Stimulated activated CD4-positive, alpha-beta T cell treated with anti-CD3 and anti-CD28 coated beads, Interleukin-4, amount 100 ng/mL, for 1 hour (primary cell): ENCODE measurements at regions not wholly inside any gene's neighbourhood (a gene's known extent, or its start where the extent isn't known, plus 50 kb on each side); places are given as distances from the start of the nearest gene placed in this dataset.
"Not testable (repeated sequence)": the region's sequence is repeated elsewhere in the genome, so short reads cannot be mapped to it uniquely, and the experiment has no call there.

Experiments used
- DNase-seq: peaks from one replicate; pipeline ENCODE4 v3.0.0-alpha.2; 2020

DNA sequence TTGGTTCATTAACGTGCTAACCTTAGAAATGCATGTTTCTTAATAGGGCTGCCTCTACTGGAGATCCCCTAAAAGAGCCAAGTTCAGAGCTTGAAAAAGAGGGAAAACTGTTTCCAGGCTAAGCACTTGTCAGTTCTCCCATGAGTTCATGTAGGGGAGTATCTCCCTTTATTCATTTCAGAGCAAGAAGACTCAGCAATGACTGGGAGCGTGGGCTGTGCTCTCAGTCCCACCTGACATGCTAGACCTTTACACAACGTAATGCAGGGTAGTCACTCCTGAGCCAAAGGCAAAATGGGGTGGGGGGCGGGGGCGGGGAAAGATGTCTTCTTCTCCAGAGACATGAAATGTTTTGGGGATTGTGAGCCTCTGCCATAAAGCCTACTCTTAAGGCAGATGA, 420.1 kb upstream of the MCTP2 start:
- no peak for DNase-seq

DNA sequence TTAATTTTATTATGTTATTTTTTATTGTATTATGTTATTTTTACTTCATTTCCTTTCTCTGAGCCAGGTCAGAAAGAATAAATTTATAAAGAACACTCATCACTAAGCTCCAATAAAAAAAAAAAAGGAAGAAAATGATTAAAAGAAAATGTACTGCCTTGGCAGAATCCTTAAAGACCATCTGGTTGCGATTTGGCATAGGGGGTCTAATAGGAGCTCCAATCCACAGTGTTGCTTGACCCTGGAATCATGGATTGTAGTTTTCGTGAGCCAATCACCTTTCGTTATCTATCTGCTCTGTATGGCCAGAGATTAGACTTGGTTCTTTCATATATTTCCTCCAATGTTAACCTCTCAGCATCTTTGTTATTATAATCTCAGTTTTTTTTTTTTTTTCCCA, 421.8 kb upstream of the MCTP2 start:
- DNase-seq: no peak

DNA sequence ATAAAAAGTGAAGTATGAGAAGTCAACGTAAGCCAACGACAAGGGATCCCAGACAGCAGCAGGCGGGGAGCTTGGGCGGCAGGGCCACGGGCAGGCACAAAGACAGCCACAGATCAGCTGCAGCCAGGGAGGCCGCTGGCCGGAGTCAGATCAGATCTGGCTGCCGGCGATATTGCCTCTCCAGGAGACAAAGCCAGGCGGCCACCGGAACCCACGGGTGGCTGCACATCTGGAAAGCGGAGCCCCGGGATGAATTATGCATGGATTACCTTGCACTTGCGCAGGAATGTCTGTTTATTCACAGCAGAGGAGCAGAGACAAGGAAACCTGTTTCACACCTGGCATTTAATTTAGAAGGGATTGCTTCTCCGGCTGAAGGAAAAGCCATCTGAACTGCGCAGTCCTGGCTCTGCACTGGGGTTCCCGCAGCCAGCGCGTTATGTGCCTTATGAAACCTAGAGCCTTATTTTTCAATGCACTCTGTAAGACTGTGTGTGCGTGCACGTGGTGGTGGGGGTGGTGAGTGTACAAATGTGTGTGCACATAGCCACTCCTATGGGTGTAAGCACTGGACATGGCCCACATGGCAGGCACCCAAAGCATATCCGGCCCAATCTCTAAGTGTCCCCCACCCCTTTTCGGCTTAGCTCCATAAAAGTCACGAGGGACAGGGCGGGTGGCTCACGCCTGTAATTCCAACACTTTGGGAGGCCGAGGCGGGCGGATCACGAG, 427.8 kb upstream of the MCTP2 start:
- DNase-seq: no peak

DNA sequence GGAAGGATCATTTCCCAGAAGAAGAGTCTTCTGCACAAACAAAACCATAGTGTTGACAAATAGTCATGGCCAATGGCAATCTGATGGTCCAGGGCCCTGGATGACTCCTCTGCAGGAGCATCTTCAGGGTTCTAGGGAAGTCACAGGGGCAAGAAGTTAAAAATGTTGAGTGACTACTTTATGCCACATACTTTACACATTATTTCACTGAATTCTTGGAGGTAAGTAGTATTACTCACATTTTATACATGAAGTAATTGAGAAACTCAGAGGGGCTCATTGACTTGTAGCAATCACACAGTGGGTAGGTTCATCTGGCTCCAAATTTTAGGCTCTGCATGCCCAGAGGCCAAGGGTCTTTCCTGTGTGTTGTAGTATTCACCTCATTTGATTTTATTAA, 430.2 kb upstream of the MCTP2 start:
- DNase-seq: no peak

DNA sequence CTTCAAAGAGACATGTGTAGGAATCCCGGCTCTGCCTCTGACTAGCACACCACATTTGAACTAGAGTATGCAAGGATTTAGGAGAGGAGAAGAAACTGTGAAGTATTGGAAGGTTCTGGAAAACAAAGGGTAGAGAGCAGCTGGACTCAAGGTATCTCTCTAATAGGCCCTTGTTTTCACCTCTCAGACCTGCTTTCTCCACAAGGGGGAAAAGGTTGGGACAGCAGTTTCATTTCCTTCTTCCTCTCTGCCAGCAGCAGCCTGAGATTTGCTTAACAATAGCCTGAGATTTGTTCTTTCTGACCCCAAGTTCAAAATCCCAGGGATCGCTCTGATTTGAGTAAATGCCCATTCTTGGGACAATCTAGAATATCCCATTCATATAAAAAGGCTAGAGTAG, 430.6 kb upstream of the MCTP2 start:
- no peak for DNase-seq

DNA sequence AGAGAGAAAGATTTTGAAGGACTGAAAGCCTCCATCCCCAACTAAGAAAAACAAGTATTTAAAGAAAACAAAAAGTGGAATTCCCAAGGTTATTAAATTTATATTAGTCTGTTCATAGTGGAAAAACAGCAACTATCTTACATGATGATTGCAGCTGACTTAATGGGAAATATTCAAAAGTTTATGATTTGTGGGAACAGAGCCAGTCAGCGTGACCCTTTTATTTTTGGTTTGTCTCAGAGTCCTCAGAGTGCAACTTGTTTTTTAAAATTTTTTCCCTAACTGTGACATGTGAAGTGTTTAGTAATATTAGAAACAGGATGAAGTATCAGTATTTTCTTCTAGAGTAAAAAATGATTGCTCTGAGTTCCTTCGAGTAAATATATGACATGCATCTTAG, 441.9 kb upstream of the MCTP2 start:
- DNase-seq: no peak

DNA sequence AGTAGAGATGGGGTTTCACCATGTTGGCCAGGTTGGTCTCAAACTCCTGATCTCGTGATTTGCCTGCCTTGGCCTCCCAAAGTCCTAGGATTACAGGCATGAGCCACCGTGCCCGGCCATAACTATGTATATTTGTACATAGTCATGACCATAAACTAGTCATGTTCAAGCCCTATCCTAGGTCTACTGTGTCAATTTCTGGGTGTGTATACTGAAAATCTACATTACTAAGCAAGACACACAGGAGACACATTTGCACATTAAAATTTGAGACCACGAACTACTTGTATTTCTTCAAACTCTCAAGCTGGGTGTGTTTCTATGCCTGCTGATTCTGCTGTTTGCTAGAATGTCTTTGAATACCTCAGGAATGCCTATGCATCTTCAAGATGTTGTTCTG, 451.3 kb upstream of the MCTP2 start:
- no peak for DNase-seq

DNA sequence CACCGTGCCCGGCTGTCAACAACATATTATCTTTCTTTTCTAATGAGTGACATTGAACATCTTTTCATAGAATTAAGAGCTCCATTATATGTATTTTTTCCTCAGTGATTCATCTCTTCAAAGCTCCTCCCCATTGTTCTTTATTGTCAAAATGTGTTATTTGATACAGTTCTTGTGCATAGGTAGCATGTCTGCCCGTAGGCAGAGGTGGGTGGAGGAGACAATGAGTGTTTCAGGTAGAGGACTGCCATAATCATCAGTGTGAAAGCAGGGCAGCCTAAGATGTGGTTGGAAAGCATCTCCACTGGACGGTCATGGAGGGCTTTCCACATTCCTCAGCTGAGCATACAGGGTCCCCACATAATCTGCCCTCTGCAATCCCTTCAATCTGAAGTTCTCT, 452.0 kb upstream of the MCTP2 start:
- no peak for DNase-seq

DNA sequence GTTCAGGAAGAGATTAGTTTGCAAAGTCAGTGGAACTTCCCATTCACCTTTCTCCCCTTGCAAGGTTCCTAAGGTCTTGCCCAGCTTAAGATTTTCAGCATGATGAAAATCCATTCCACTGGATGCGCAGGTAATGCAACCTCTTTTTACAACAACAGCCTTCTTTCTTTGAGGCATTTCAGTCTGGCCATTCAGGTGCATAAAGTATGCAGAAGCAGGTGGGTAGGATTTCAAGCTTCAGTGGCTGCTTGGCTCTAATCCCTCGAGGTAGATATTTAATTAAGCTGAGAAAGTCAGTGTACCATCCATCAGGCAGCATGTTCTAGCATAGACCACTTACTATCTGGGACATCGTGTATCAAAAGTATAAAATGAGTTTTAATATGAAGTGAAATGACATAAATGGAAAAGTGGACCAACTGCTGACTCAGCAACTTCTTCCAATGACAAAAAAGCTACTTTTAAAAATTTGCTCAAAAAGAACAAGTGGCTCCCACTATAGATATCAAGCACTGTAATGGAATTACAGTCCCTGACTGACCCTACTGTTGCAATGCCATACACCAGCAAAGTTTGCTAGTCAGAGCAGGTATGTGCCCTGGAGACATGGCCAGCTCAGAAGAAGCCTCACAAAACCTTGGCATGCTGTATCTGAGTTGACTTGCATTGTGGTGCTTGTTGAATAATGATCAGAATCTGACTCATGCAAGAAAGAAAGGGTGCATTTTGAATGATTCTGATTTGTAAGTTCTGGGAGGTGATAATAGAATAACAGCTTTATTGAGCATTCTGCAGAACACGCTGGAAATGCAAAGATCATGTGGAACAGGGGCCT, 459.9 kb upstream of the MCTP2 start:
- DNase-seq: no peak

DNA sequence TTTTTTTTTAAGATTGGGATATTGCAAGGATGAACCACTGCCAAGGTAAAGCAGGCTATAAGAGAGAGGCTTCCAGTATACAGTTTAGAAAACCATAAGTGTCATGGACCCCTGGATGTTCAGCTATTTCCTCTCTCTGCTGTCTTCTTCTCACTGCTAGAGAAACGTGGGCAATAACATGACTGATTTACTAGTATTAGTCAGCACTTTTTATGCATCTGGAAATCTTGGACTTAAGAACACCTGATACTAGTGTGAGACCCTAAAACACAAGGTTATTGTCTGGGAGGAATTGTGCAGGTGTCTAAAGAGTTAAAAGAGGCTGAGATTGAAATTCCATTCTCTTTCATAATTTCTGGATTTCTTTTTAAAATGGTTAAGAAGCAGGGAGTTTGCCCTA, 460.6 kb upstream of the MCTP2 start:
- DNase-seq: no peak

DNA sequence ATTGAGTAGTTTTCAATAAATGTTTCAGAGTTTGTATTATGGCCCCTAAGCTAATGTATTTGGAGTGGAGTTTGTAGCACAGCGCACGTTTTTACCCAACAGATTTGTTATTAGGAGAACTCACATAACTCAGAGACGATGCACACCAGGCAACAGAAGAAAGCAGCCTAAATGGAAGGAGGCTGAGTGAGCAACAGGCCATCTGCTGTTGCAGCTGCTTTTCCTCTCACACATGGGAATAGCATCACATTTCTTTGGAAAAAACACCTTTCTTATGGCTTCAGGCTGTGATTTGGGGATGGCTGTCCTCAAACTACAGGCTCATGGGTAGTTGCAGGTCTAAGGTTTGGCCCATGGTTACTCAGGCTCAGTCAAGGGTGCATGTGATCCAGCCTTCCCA, 469.3 kb upstream of the MCTP2 start:
- DNase-seq: no peak

DNA sequence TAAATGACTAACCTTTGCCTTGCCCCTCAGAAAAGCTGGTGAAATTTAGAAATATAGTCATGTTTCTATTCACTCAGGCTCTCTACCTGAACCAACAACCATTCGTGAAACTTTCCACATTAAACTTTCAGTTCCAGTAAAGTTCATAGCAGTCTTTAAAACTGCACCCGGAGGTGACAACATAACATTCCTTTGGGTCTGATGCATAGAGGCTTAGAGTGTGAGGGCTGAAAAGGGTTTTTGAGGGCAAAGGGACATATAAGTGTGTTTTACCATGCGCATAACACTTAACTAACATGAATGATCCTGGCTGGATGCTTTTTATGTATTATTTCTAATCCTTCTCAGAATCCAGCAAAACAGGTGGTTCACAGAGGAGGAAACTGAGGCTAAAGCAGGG, 471.7 kb upstream of the MCTP2 start:
- no peak for DNase-seq

DNA sequence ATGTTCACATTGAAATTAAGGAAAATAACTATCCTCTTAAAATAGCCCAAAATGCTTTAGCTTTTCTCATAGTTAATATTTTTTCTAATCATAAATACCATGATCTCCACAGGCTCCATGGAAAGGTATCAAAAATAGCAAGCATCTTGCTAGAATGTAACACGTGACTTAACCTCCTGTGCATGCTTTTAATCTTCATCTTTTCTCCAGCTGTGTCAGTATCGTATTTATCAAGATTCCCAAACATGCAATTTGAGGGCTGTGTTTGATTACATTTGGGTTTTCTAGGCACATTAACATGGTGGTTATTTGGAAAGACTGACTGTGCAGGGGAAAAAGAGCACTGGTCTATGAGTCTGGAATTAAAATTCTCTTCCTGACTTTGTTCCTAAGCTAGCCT, 472.5 kb upstream of the MCTP2 start:
- no peak for DNase-seq

DNA sequence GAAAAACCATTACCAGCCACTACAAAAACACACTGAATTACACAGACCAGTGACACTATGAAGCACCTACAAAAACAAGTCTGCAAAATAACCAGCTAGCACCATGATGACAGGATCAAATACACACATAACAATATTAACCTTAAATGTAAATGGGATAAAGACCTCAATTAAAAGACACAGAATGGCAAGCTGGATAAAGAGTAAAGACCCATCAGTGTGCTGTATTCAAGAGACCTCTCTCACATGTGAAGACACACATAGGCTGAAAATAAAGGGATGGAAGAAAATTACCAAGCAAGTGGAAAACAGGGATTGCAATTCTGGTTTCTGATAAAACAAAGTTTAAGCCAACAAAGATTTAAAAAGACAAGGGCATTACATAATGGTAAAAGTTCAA, 482.7 kb upstream of the MCTP2 start:
- no peak for DNase-seq

DNA sequence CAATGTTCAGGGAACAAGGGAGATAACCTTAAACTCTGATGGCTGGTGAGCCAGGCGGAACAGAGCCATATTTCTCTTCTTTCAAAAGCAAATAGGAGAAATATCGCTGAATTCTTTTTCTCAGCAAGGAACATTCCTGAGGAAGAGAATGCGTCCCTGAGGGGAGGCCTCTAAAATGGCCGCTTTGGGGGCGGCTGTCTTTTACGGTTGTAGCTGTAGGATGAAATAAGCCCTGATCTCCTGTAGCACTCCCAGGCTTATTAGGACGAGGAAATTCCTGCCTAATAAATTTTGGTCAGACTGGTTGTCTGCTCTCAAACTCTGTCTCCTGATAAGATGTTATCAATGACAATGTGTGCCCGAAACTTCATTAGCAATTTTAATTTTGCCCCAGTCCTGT, 496.4 kb upstream of the MCTP2 start:
- DNase-seq: not testable (repeated sequence)

DNA sequence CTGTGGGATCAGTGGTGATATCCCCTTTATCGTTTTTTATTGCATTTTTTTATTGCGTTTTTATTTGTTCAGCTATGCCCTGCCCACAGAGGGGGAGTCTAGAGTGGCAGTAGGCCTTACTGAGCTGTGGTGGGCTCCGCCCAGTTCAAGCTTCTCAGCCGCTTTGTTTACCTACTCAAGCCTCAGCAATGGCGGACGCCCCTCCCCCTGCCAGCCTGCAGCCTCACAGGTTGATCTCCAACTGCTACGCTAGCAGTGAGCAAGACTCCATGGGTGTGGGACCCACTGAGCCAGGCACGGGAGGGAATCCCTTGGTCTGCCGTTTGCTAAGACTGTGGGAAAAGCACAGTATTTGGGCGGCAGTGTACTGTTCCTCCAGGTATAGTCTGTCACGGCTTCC, 500.6 kb upstream of the MCTP2 start:
- no peak for DNase-seq

DNA sequence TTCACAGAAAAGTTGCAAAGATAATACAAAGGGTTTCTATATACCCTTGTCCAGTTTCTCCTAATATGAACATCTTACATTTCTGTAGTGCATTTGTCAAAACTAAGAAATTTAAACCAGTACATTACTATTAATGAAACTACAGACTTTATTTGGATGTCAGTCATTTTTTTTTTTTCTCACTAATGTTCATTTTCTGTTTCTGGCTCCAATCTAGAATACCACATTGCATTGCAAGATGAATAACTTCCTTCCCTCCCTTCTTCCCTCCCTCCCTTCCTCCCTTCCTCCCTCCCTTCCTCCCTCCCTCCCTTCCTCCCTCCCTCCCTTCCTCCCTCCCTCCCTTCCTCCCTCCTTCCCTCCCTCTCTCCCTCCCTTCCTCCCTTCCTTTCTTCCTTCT, 509.2 kb upstream of the MCTP2 start:
- DNase-seq: no peak

DNA sequence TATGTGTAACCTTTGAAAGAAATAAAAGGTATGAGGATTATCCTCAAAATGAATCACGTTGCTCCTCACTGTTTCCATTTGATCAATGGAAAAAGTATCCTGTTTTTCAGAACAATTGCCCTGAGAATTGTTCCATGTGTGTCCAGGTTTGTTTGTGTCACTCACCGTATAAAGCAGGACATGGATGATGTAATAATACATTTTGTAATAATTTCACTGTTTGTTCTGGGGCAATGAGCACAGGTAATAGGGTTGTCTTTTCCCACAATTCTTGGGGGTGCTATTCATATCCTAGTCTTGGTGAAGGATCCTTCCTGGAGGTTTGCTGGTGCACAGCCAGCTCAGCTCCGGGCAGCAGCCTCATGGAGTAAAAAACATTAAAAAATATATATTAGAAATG, 510.8 kb upstream of the MCTP2 start:
- no peak for DNase-seq

DNA sequence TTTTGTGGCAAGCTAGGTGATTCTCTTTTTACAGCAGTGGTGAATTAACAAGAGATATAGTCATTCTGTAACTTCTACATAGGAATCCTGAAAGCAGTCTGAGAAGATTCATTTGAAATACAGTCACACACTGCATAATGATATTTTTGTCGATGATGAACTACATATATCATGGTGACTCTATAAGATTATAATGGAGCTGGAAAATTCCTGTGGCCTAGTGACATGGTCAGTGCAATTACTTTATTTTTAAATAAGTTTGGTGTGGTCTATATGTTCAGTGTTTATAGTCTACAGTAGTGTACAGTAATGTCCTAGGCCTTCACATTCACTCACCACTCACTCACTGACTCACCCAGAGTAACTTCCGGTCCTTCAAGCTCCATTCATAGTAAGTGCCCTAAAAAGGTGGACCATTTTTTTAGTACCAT, 511.4 kb upstream of the MCTP2 start:
- DNase-seq: no peak

DNA sequence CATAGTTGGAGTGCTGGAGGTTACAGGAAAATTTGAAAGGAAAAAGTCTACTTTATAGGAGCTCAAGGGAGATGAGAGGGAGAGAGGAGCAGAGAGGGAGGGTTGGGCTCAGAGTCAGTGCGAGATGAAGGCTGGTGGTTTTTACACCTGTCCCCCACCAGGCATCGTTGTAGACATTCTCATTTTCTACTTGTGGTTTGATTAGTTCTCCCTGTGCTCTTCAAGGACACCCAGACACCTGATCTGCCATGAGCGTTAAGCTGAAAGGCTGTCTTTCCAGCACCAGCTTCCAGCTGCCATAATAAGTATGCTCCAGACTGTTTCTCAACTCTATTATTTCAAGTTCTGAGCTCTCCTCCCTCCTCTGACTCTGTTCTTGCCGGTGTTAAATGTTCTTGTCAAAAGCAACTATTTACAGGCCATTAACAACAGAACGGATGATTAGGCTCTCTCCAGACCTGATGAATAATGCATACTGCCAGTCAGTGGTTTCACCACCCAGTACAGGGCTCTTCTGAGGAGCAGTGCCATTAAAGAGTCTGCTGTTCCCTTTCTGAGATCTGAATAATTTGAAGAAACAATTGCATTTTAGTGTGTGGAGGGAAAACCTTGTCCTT, 514.6 kb upstream of the MCTP2 start:
- no peak for DNase-seq

DNA sequence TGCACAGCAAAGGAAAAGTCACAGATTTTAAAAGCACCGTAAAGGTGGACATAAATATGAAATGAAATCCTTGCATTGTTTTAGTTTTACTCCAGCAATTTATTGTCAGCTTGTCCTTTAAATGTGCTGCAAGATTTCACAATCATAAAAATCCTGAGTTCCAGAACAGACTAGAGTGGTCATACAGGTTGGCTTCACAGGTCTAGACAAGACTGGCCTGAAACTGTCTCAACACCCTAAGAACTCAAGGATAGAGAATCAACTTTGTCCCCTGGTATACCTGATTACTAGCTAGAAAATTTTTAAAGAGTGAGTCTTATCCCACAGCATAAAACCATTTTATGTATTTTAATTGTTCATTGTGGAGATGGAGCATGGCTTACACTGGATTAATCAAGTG, 521.7 kb upstream of the MCTP2 start:
- DNase-seq: no peak

DNA sequence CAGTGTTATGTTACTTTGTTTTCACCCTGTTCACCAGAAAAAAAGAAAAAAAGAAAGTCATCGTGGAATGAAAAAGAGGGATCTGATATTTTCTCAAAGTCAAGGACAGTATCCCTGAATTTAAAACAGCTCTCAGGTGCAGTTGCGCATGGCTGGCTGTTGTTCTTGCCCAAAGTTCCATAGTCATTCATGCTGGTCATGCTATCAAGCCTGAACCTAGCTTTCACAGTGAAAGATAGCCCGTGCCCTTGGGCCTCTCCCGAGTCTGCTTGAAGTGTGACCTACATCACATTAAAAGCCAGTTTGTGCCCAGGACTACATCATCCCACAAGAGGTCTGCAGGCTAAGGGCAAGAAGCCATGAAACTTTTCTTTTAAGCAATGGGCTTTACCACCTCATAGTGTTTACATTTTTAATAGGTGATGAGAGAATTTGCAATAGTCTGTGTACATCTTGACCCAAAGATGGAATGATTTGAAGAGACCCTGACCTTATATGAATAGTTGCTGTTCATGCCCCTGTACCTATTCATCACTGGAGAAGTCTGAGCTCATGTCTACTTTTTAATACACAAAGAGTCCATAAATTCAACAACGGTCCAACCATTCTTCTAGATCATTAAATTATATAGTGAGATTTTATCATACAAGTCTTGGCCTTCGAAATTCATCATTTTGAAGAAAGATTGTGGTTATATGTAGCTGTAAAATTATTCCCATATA, 522.5 kb upstream of the MCTP2 start:
- DNase-seq: no peak

DNA sequence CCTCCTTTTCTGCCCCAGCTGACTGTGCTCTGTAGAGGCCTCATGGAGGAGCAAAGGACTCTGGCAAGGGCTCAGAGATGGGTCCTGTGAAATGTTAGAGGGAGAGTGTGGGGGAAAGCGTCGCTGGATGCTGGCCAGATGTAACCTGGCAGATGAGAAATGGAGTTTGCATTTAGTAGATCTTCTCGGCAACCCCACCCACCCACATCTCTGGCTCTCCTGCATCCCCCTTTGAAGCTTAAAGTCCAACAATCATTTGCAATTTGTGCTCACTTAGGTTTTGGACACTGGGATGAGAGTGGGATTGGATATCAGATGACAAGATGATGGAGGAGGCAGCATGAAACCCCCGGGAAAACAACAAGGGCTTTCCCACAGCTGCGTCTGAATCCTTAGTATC, 523.6 kb upstream of the MCTP2 start:
- DNase-seq: no peak
